Astrocyte (in vitro differentiated cells and primary cell): ENCODE measurements at regions not wholly inside any gene's neighbourhood (a gene's known extent, or its start where the extent isn't known, plus 50 kb on each side); places are given as distances from the start of the nearest gene placed in this dataset.

Experiments used
- DNase-seq: peaks from one replicate; pipeline ENCODE4 v3.0.0-alpha.2; 2010; ENCODE audit warnings: low read depth
- FAIRE-seq: peaks from 2 replicates; lab custom pipeline; 2011; peaks lifted over from hg19 to GRCh38; lab: Jason Lieb, UNC
- H2AFZ ChIP-seq: 2 replicates; pipeline ENCODE4 v1.6.0; 2012; ENCODE audit warnings: low read depth, low read length, inconsistent platforms
- H3K27ac ChIP-seq: 2 replicates; pipeline ENCODE4 v1.5.1; 2011; ENCODE audit warnings: low read depth, low read length, inconsistent platforms
- H3K27me3 ChIP-seq: 2 replicates; pipeline ENCODE4 v1.6.0; 2011; ENCODE audit warnings: low read length, inconsistent platforms; ENCODE audit not compliant: insufficient read depth
- H3K36me3 ChIP-seq: 2 replicates; pipeline ENCODE4 v1.5.1; 2011; ENCODE audit warnings: low read length, inconsistent platforms; ENCODE audit not compliant: insufficient read depth
- H3K4me1 ChIP-seq: 2 replicates; pipeline ENCODE4 v1.5.1; 2011; ENCODE audit warnings: low read length, inconsistent platforms; ENCODE audit not compliant: insufficient read depth
- H3K4me2 ChIP-seq: 2 replicates; pipeline ENCODE4 v1.6.0; 2012; ENCODE audit warnings: low read length, inconsistent platforms
- H3K4me3 ChIP-seq: 2 replicates; pipeline ENCODE4 v1.5.1; 2011; ENCODE audit warnings: low read depth, mild to moderate bottlenecking, low read length, inconsistent platforms; ENCODE audit not compliant: insufficient read depth
- H3K79me2 ChIP-seq: 2 replicates; pipeline ENCODE4 v1.6.0; 2012; ENCODE audit warnings: mild to moderate bottlenecking, low read length, inconsistent platforms; ENCODE audit not compliant: insufficient read depth
- H3K9ac ChIP-seq: 2 replicates; pipeline ENCODE4 v1.6.0; 2012; ENCODE audit warnings: mild to moderate bottlenecking, low read length, inconsistent platforms
- H3K9me3 ChIP-seq: 2 replicates; pipeline ENCODE4 v1.5.1; 2012; ENCODE audit warnings: low read depth, mild to moderate bottlenecking, low read length, inconsistent platforms; ENCODE audit not compliant: insufficient read depth
- H4K20me1 ChIP-seq: 2 replicates; pipeline ENCODE4 v1.6.0; 2012; ENCODE audit warnings: low read length, inconsistent platforms; ENCODE audit not compliant: insufficient read depth
- H3K27ac Mint-ChIP-seq: one replicate; pipeline ENCODE4 v1.8.0; 2021; ENCODE audit warnings: mild to moderate bottlenecking, mixed read lengths; ENCODE audit not compliant: unreplicated experiment
- H3K27me3 Mint-ChIP-seq: one replicate; pipeline ENCODE4 v1.8.0; 2021; ENCODE audit warnings: low read depth, mixed read lengths; ENCODE audit not compliant: unreplicated experiment
- H3K36me3 Mint-ChIP-seq: one replicate; pipeline ENCODE4 v1.8.0; 2021; ENCODE audit warnings: low read depth, mixed read lengths; ENCODE audit not compliant: unreplicated experiment
- H3K4me1 Mint-ChIP-seq: one replicate; pipeline ENCODE4 v1.8.0; 2021; ENCODE audit warnings: low read depth, mixed read lengths; ENCODE audit not compliant: unreplicated experiment
- H3K4me3 Mint-ChIP-seq: one replicate; pipeline ENCODE4 v1.8.0; 2021; ENCODE audit warnings: mild to moderate bottlenecking, moderate library complexity, mixed read lengths; ENCODE audit not compliant: unreplicated experiment
- H3K9me3 Mint-ChIP-seq: one replicate; pipeline ENCODE4 v1.8.0; 2021; ENCODE audit warnings: mild to moderate bottlenecking, mixed read lengths; ENCODE audit not compliant: unreplicated experiment
- EZH2 ChIP-seq: IDR thresholded peaks from 2 replicates; pipeline ENCODE4 v1.6.1; 2012; ENCODE audit warnings: mild to moderate bottlenecking, low read length, inconsistent platforms; ENCODE audit not compliant: insufficient read depth
- TF ChIP-seq, protein P1 (sequence below): IDR thresholded peaks from 2 replicates; pipeline ENCODE4 v1.5.1; 2011; ENCODE audit warnings: low read depth, mild to moderate bottlenecking, inconsistent platforms, low read length, moderate library complexity; ENCODE audit not compliant: insufficient read depth

DNA sequence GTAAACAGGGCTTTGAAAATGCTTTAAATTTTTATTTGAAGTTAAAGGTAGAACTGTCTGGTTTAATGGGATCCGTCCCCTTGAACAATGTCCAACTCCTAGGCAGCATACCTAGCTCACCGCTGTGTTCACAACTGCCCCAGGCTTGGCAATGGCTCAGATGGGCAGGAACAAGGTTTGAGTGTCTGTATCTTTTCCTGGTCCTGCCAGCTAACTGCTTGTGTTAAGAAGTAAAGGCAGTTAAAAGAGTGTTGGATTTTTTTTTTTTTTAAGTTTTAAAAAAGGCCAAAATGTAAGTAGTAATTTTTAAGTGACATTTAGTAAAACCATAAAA lies 66.7 kb upstream of the FNDC3A start:
- H3K4me3 Mint-ChIP-seq, result no peak overlapping the region
- peaks cover 1% of the 10 kb centered on the region for H3K36me3 Mint-ChIP-seq
- H4K20me1 ChIP-seq, result no peaks in the 10 kb centered on the region
- no peak overlapping the region for H3K27ac Mint-ChIP-seq
- H3K4me3 ChIP-seq, result no peak overlapping the region
- H3K9me3 Mint-ChIP-seq, result peaks cover 3% of the 10 kb centered on the region
- H3K9me3 ChIP-seq, result no peaks in the 10 kb centered on the region
- no peak for DNase-seq
- no peaks in the 10 kb centered on the region for H3K4me1 ChIP-seq
- no peaks in the 10 kb centered on the region for H3K36me3 ChIP-seq
- no peak overlapping the region for H3K27ac ChIP-seq
- H3K27me3 ChIP-seq, result no peaks in the 10 kb centered on the region
- H3K9ac ChIP-seq, result no peak overlapping the region
- no peaks in the 10 kb centered on the region for H3K27me3 Mint-ChIP-seq
- no peak for TF ChIP-seq EZH2
- TF ChIP-seq, protein P1, sequence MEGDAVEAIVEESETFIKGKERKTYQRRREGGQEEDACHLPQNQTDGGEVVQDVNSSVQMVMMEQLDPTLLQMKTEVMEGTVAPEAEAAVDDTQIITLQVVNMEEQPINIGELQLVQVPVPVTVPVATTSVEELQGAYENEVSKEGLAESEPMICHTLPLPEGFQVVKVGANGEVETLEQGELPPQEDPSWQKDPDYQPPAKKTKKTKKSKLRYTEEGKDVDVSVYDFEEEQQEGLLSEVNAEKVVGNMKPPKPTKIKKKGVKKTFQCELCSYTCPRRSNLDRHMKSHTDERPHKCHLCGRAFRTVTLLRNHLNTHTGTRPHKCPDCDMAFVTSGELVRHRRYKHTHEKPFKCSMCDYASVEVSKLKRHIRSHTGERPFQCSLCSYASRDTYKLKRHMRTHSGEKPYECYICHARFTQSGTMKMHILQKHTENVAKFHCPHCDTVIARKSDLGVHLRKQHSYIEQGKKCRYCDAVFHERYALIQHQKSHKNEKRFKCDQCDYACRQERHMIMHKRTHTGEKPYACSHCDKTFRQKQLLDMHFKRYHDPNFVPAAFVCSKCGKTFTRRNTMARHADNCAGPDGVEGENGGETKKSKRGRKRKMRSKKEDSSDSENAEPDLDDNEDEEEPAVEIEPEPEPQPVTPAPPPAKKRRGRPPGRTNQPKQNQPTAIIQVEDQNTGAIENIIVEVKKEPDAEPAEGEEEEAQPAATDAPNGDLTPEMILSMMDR, result no peak
- FAIRE-seq, result no peak
- no peak overlapping the region for H2AFZ ChIP-seq
- no peaks in the 10 kb centered on the region for H3K4me1 Mint-ChIP-seq
- H3K4me2 ChIP-seq, result no peak overlapping the region
- H3K79me2 ChIP-seq, result no peaks in the 10 kb centered on the region

DNA sequence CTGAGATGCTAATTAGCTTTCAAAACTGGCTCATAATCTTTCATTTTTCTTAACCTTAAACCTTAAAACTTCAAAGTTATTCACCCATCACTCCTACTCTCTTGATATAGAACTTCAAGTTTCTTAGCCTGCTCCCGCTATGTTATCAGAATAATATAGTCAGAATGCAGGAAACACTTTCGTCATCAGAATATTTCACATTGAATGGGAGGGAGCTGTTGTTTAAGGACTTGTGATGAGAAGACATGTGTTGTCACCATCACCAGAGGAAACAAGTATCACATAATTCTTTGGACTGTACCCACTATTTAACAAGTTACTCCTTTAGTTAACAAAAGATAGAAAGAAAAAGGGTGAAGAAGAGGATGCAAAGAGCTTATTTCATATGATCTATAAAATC lies 65.0 kb upstream of the FNDC3A start:
- no peak overlapping the region for H3K27ac ChIP-seq
- no peak overlapping the region for H3K4me3 ChIP-seq
- Mint-ChIP-seq H3K27me3 (no peaks in the 10 kb centered on the region), H3K9me3 (peaks cover 3% of the 10 kb centered on the region), H3K27ac (no peak overlapping the region), H3K36me3 (peaks cover 1% of the 10 kb centered on the region), H3K4me3 (no peak overlapping the region), H3K4me1 (no peaks in the 10 kb centered on the region)
- no peaks in the 10 kb centered on the region for H3K4me1 ChIP-seq
- no peak overlapping the region for H3K4me2 ChIP-seq
- no peak for TF ChIP-seq EZH2
- TF ChIP-seq, protein P1, result no peak
- no peak overlapping the region for H2AFZ ChIP-seq
- DNase-seq (no peak), FAIRE-seq (no peak)
- H3K9ac ChIP-seq, result no peak overlapping the region
- H3K79me2 ChIP-seq, result no peaks in the 10 kb centered on the region
- H3K27me3 ChIP-seq, result no peaks in the 10 kb centered on the region
- H3K9me3 ChIP-seq, result no peaks in the 10 kb centered on the region
- H3K36me3 ChIP-seq, result no peaks in the 10 kb centered on the region
- no peaks in the 10 kb centered on the region for H4K20me1 ChIP-seq

DNA sequence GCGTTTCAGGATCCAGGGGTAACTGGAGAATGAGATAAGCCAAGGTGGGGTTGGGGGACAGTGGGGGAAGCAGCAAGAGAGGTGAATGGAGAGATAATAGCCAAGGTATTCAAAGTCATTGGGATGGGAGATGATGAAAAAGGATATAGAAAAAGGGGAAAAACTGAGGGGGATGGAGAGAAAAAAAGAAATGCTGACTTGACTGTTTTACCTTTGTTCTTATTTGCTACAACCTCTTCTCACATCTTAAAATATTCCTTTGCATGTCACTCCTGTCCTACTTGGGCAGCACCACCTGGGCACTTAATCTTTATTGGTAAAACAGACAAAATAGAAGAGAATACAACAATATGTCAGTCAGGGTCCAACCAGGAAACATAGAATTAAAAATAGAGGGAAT lies 56.0 kb upstream of the FNDC3A start:
- Mint-ChIP-seq H3K4me1 (no peaks in the 10 kb centered on the region), H3K27ac (no peak overlapping the region), H3K36me3 (no peaks in the 10 kb centered on the region), H3K27me3 (peaks cover 3% of the 10 kb centered on the region), H3K4me3 (no peak overlapping the region), H3K9me3 (no peaks in the 10 kb centered on the region)
- no peaks in the 10 kb centered on the region for H3K36me3 ChIP-seq
- H3K9me3 ChIP-seq, result no peaks in the 10 kb centered on the region
- FAIRE-seq (no peak), DNase-seq (no peak)
- no peak overlapping the region for H2AFZ ChIP-seq
- H3K4me1 ChIP-seq, result no peaks in the 10 kb centered on the region
- no peaks in the 10 kb centered on the region for H4K20me1 ChIP-seq
- no peak overlapping the region for H3K27ac ChIP-seq
- H3K4me3 ChIP-seq, result no peak overlapping the region
- H3K27me3 ChIP-seq, result no peaks in the 10 kb centered on the region
- H3K4me2 ChIP-seq, result no peak overlapping the region
- no peaks in the 10 kb centered on the region for H3K79me2 ChIP-seq
- H3K9ac ChIP-seq, result no peak overlapping the region
- TF ChIP-seq, protein P1, result no peak
- TF ChIP-seq EZH2, result no peak
